ENCODE measurements at regions not wholly inside any gene's neighbourhood (a gene's known extent, or its start where the extent isn't known, plus 50 kb on each side); places are given as distances from the start of the nearest gene placed in this dataset.

DNA sequence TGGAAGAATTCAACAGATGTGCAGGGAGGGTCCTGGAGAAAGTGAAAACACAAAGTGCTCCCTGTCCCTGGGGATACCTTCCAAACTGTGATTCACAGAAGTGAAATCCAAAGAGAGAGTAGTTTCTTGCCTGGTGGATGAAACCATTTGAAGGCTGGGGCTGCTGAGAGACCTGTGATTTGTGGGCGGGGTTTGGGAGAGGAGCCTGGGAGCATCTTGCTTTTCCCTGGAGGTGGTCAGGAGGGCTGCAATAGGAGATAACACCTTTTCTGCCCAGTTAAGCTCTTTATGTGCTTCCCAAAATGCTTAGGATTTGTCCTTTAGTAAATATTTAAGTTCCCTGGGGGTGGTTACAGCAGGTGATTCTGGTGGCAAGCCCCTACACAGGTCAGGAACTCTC, 105.3 kb upstream of the TPK1 start:
- TF ChIP-seq EP300 (IDR thresholded peaks at IDR 0.05; ENCODE audit: borderline replicate concordance) (no peak), RAD21 (IDR thresholded peaks at IDR 0.05; ENCODE audit: low read depth) (no peak), YY1 (IDR thresholded peaks at IDR 0.05; ENCODE audit: low read depth) (no peak), TAF1 (IDR thresholded peaks at IDR 0.05; ENCODE audit: low read depth) (no peak), TCF12 (IDR thresholded peaks at IDR 0.05; ENCODE audit: low read depth) (no peak), EGR1 (IDR thresholded peaks at IDR 0.05) (no peak), TEAD4 (IDR thresholded peaks at IDR 0.05) (no peak), NFIC (IDR thresholded peaks at IDR 0.05) (no peak), CEBPB (IDR thresholded peaks at IDR 0.05) (no peak), FOXM1 (IDR thresholded peaks at IDR 0.05; ENCODE audit: borderline replicate concordance, low read depth) (no peak)
- TF ChIP-seq, protein P1, sequence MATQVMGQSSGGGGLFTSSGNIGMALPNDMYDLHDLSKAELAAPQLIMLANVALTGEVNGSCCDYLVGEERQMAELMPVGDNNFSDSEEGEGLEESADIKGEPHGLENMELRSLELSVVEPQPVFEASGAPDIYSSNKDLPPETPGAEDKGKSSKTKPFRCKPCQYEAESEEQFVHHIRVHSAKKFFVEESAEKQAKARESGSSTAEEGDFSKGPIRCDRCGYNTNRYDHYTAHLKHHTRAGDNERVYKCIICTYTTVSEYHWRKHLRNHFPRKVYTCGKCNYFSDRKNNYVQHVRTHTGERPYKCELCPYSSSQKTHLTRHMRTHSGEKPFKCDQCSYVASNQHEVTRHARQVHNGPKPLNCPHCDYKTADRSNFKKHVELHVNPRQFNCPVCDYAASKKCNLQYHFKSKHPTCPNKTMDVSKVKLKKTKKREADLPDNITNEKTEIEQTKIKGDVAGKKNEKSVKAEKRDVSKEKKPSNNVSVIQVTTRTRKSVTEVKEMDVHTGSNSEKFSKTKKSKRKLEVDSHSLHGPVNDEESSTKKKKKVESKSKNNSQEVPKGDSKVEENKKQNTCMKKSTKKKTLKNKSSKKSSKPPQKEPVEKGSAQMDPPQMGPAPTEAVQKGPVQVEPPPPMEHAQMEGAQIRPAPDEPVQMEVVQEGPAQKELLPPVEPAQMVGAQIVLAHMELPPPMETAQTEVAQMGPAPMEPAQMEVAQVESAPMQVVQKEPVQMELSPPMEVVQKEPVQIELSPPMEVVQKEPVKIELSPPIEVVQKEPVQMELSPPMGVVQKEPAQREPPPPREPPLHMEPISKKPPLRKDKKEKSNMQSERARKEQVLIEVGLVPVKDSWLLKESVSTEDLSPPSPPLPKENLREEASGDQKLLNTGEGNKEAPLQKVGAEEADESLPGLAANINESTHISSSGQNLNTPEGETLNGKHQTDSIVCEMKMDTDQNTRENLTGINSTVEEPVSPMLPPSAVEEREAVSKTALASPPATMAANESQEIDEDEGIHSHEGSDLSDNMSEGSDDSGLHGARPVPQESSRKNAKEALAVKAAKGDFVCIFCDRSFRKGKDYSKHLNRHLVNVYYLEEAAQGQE (IDR thresholded peaks at IDR 0.05; ENCODE audit: low read depth) = no peak
- TF ChIP-seq, protein P2, sequence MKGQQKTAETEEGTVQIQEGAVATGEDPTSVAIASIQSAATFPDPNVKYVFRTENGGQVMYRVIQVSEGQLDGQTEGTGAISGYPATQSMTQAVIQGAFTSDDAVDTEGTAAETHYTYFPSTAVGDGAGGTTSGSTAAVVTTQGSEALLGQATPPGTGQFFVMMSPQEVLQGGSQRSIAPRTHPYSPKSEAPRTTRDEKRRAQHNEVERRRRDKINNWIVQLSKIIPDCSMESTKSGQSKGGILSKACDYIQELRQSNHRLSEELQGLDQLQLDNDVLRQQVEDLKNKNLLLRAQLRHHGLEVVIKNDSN (IDR thresholded peaks at IDR 0.05) = no peak
- TF ChIP-seq, protein P3, sequence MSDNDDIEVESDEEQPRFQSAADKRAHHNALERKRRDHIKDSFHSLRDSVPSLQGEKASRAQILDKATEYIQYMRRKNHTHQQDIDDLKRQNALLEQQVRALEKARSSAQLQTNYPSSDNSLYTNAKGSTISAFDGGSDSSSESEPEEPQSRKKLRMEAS (IDR thresholded peaks at IDR 0.05) = no peak

All from Ishikawa (cell line).